Stomach (tissue), 4 donors: ENCODE measurements at regions not wholly inside any gene's neighbourhood (a gene's known extent, or its start where the extent isn't known, plus 50 kb on each side); places are given as distances from the start of the nearest gene placed in this dataset.

Experiments used
- CTCF ChIP-seq, 7 experiments: fragments of 450-650 bp in 4 of 7; fragments of 200-600 bp in 3 of 7; sonication (generic) in 3 of 7; IDR thresholded peaks; one replicate each; pipeline ENCODE4 v1.5.1; 2016 to 2019; ENCODE audit warnings: antibody characterized with exemption in 7 of 7, control low read depth in 2 of 7, mild to moderate bottlenecking in 1 of 7
- EP300 ChIP-seq: sonication (generic); formaldehyde crosslinking; IDR thresholded peaks from one replicate; pipeline ENCODE4 v1.6.1; 2017; ENCODE audit warnings: antibody characterized with exemption
- POLR2A ChIP-seq, 4 donors: fragments of 450-650 bp; IDR thresholded peaks; one replicate each; pipeline ENCODE4 v1.6.1; 2016; ENCODE audit warnings: antibody characterized with exemption in 4 of 4, control low read depth in 2 of 4, mild to moderate bottlenecking in 1 of 4, moderate library complexity in 1 of 4
- POLR2AphosphoS5 ChIP-seq, 3 donors: sonication (generic); formaldehyde crosslinking; IDR thresholded peaks; one replicate each; pipeline ENCODE4 v1.6.1; 2016; ENCODE audit warnings: antibody characterized with exemption in 3 of 3

- TF ChIP-seq CTCF (IDR thresholded peaks at IDR 0.05), result no peak
- no peak for TF ChIP-seq POLR2A (IDR thresholded peaks at IDR 0.05)
- no peak for TF ChIP-seq EP300
- TF ChIP-seq POLR2AphosphoS5 (IDR thresholded peaks at IDR 0.05), result no peak
Measured at GRCh38 chr10:44552726-44553125, 167.8 kb upstream of the CXCL12 start.
